HG03039 (cell line): ENCODE measurements at regions not wholly inside any gene's neighbourhood (a gene's known extent, or its start where the extent isn't known, plus 50 kb on each side); places are given as distances from the start of the nearest gene placed in this dataset.

Source experiments
- ATAC-seq: cut with Tn5 transposase; IDR thresholded peaks from one replicate; pipeline ENCODE4 v1.9.1; 2021; ENCODE audit warnings: mild to moderate bottlenecking, moderate library complexity; ENCODE audit not compliant: unreplicated experiment

- ATAC-seq: no peak
Observed at GRCh38 chr1:244339073-244339692, 112.5 kb downstream of the ADSS2 start.

GRCh38 chr1:244339776-244340175 lies 111.9 kb downstream of the ADSS2 start:
- ATAC-seq: no peak

DNA sequence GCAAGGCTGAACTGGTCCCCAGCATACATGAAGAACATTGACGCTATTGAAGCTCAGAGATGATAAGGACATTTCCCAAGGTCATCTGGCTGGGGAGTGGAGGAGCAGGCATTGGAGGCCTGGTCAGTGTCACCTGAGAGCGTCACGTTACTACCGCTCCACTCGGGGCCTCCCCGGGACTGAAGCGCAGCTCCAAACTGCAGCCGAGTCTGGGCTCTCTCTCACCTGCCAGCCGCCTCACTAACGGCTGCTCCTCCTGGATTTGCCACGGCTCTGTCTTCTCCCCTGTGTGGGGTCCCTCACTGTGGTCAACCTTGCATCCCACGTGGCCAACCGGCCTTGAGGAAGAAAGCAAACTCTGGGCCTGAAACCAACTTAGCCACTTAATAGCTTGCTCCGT lies 111.3 kb downstream of the ADSS2 start:
- no peak for ATAC-seq

GRCh38 chr1:244341455-244342450 lies 110.0 kb downstream of the ADSS2 start:
- no peak for ATAC-seq

DNA sequence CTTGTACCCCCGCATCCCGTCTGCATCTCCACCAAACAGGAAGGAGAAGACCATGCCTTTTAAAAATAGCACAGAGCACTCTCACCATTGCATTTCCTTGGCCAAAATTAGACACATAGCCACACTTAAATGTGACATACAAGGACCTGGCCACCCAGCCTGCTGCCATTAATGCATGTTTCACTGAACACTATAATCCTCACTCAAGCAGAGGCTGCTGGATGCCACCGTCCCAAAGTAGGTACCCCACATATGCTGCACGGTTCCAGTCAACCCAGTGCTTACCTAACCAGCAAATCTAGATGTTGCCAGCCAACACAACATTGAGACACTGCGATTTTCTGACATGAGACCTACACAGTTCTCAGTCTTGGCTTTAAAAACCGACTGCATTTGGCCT lies 107.7 kb downstream of the ADSS2 start:
- no peak for ATAC-seq

- no peak for ATAC-seq
Observed at GRCh38 chr1:244346972-244347618, 104.6 kb downstream of the ADSS2 start.

DNA sequence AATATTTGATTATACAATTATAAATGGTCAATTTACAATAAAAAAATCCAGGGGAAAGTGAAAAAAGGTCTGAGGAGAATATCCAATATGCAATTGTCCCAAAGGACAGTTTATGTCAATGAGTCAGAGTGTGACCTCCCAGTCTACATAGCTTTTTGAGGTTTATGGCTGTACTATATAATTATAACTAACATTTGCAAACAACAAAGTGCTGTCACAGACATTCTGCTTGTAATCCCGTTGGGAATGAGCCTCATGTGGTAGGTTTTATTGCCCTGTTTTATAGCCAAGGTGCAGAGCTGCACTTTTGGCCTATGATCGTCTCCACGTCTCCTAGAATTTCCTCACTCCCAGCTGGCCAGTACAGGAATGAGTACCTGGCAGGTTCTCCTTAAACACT lies 103.8 kb downstream of the ADSS2 start:
- ATAC-seq: no peak

DNA sequence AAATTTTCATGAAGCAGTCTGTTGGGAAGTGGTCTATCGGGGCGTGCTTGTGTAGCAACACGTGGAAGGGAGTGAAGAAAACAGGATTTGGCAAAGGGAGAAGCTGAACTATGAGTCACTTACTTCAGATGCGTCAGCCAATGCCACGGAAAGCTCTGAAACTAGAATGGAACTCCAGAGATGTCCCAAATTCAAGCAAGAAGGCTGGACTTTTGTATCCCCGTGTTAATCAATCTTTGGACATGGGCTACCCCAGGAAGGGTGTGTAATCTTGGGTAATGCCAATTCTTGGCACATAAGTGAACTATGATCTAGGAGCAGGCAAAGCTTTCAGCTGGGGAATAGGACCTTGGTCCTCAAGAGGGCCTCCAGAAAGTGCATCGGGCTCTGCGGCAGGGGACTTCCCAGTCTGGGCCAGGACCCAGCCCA lies 102.6 kb downstream of the ADSS2 start:
- no peak for ATAC-seq

- ATAC-seq: no peak
Observed at GRCh38 chr1:244349581-244350001, 102.1 kb downstream of the ADSS2 start.

GRCh38 chr1:244350027-244350426 lies 101.7 kb downstream of the ADSS2 start:
- peak; percentile 84 for ATAC-seq

DNA sequence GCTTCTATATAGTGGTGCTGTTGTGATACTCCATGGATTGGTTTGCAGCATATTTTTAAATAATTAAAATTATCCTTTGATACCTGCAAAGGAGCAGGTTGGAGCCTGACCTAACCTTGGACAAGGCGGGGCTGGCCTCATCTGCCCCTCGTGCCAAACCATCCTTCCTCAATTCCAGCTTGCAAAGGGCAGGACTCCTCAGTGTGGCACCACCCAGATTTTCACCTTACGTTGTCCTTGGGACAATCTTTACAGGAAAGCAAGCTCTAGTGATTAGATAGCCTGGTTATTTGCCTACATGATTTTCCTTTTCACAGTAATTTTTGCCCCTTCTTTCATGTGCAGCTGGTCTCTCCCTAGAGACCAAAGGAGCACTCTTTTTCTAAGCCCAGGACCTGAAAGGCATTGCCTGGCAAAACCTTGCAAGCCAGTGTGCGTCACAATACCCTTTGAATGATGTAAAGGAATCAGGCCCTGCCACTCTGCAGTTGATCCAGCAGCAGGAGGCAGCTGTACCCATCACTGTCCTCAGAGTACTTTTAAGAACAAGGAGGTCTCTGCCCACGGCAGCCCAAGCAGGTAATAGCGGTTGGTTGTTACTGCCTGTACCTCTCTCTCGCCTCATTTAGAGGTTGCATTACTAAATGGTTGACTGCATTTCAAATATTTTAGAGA lies 99.4 kb downstream of the ADSS2 start:
- no peak for ATAC-seq

DNA sequence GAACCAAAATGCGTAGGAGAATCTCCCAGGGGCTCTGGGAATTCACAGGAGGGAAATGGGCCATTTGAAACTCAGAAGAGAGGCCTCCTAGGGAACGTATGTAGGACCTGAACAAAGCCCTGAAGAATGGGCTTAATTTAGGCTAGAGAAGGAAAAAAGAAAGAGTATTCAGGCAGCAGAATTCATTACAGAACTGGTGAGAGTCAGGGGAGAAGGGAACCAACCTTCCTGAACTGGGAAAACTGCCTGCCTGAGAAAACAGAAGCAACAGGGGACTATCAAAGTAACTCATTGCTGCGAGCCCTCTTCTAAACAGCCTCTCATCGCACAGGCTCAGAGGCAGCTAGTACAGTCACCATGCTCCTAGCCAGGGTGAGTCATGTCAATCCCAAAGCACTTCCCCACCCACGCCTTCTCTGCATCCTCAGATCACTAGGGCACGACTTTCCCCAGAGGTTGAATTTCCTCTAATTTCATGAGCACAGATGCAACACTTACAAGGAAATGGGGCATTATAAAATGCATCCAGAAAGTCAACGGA lies 98.1 kb downstream of the ADSS2 start:
- ATAC-seq: peak; percentile 84

DNA sequence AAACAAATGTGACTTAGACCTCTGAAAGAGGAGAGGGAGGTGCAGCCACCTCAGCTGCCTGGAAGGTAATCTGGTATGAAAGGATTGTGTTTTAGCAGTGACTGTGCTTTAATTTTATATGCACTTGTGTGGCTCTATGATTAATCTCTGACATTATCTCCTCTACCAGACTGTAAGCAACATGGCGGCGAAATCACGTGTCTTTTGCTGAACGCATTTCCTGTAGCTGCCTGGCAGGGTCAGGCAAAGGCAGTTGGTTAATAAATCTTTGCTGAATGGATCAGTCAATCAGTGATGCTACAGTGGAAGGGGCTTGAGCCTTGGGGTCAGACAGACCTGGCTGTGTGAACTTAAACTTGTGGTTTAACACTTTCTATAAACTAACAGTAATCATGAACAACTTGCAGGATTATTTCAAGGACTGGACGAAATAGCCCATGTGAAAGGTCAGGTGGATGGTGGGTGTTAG lies 96.9 kb downstream of the ADSS2 start:
- ATAC-seq: no peak

DNA sequence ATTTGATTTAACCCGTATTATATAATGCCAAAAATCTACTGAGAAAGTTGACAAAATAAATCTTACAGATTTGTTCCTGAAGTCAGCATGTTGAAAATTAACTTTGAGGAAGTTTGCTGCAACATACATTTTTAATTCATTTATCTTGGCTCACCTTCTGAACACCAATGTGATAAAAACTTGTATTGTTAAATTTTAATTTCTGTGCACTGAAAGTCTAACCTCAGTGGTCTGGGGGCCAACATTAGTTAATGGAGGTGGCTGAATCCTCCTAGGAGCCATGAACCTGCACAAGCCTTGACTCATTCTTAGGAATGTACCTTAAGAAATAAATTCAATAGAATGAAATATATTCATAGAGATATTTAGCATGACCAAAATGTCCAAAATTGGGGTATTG lies 95.3 kb downstream of the ADSS2 start:
- ATAC-seq: no peak
